H1 (cell line): ENCODE measurements at regions not wholly inside any gene's neighbourhood (a gene's known extent, or its start where the extent isn't known, plus 50 kb on each side); places are given as distances from the start of the nearest gene placed in this dataset.

Source experiments
- CEBPB ChIP-seq: IDR thresholded peaks from 2 replicates; pipeline ENCODE4 v1.6.1; 2012; ENCODE audit warnings: low read depth, low read length
- CHD2 ChIP-seq: IDR thresholded peaks from 2 replicates; pipeline ENCODE4 v1.6.1; 2012; ENCODE audit warnings: low read length, improper control_type of control experiment
- CTBP2 ChIP-seq: IDR thresholded peaks from 2 replicates; pipeline ENCODE4 v1.7.0; 2011; ENCODE audit warnings: borderline replicate concordance, mild to moderate bottlenecking, moderate library complexity, mixed read lengths, low read length; ENCODE audit not compliant: insufficient read depth, insufficient read length
- CTCF ChIP-seq, 3 experiments: IDR thresholded peaks; 1 replicate in 2 of 3; 2 replicates in 1 of 3; pipeline versions ENCODE4 v1.5.1 to v1.6.1; 2011; ENCODE audit warnings: low read length in 3 of 3, mild to moderate bottlenecking in 3 of 3, inconsistent platforms in 2 of 3, low read depth in 1 of 3, moderate library complexity in 1 of 3; ENCODE audit not compliant: insufficient read depth in 1 of 3; ENCODE audit errors: control extremely low read depth in 1 of 3
- KDM1A ChIP-seq: fragments of 200-600, 300-600 bp; sonication (generic); IDR thresholded peaks from 2 replicates; pipeline ENCODE4 v1.7.1; 2016; ENCODE audit warnings: mild to moderate bottlenecking, low read length, borderline replicate concordance
- POLR2A ChIP-seq, 2 experiments: IDR thresholded peaks; 1 replicate in 1 of 2; 2 replicates in 1 of 2; pipeline ENCODE4 v1.6.1; 2011; ENCODE audit warnings: low read depth in 2 of 2, low read length in 2 of 2, mild to moderate bottlenecking in 2 of 2; ENCODE audit errors: control extremely low read depth in 1 of 2

- no peak for TF ChIP-seq CEBPB
- TF ChIP-seq POLR2A (IDR thresholded peaks at IDR 0.05; ENCODE audit: control extremely low read depth in 1 of 2, low read depth in 2 of 2, low read length in 2 of 2) = no peak
- no peak for TF ChIP-seq CTCF (IDR thresholded peaks at IDR 0.05; ENCODE audit: control extremely low read depth in 1 of 3, insufficient read depth in 1 of 3, low read depth in 1 of 3, low read length in 3 of 3)
- TF ChIP-seq CTBP2 = no peak
- no peak for TF ChIP-seq CHD2
- TF ChIP-seq KDM1A = no peak
Observed at GRCh38 chr11:130798280-130798679, 118.0 kb downstream of the SNX19 start.
